HCT116 (cell line): ENCODE measurements at regions not wholly inside any gene's neighbourhood (a gene's known extent, or its start where the extent isn't known, plus 50 kb on each side); places are given as distances from the start of the nearest gene placed in this dataset.

Experiments
- ATAC-seq: fragments of 200-7000 bp; cut with Tn5 transposase; 2 replicates; pipeline ENCODE4 v1.9.1; 2020; ENCODE audit warnings: mild to moderate bottlenecking, moderate library complexity
- BruUV-seq: library from RNA; stranded (reverse); fragments of 400-500 nt; replicated peaks from 2 replicates; lab custom pipeline; 2021; lab: Mats Ljungman, UMichigan
- CTCF ChIA-PET: fragments of 300-600 bp; sonication (Branson Sonifier 250); formaldehyde crosslinking; loops from one replicate; lab custom pipeline; 2021; ENCODE audit warnings: antibody characterized with exemption; lab: Charles Lee
- POLR2A ChIA-PET: fragments of 300-600, 350-600 bp; sonication (Branson Sonifier 250); formaldehyde crosslinking; loops from one replicate; lab custom pipeline; 2021; ENCODE audit warnings: antibody characterized with exemption; lab: Charles Lee
- RAD21 ChIA-PET, 2 experiments: fragments of 300-600 bp; sonication (Branson Sonifier 250); formaldehyde crosslinking; loops; one replicate each; lab custom pipeline; 2023; ENCODE audit warnings: low total read pairs in 2 of 2; ENCODE audit not compliant: uncharacterized antibody in 2 of 2, unreplicated experiment in 2 of 2, low non-redundant PET in 1 of 2; lab: Charles Lee
- DNase-seq: peaks from one replicate; pipeline ENCODE4 v3.0.0-alpha.2; 2010; ENCODE audit warnings: low read depth, low spot score
- H2AFZ ChIP-seq: fragments of 200-600 bp; shearing (Covaris generic), sonication (generic); 2 replicates; pipeline ENCODE4 v1.6.1; 2017; ENCODE audit warnings: low read depth, mixed run types, mixed read lengths, antibody characterized with exemption, low read length; ENCODE audit not compliant: poor library complexity, severe bottlenecking
- H3K27ac ChIP-seq: 2 replicates; pipeline ENCODE4 v1.5.1; 2012; ENCODE audit warnings: low read depth, low read length
- H3K27me3 ChIP-seq: fragments of 200-600 bp; sonication (generic); 2 replicates; pipeline ENCODE4 v1.6.1; 2016; ENCODE audit warnings: mixed run types, low read length, mixed read lengths; ENCODE audit not compliant: insufficient read depth
- H3K36me3 ChIP-seq, 2 experiments: fragments of 200-500 bp in 1 of 2; fragments of 200-600 bp in 1 of 2; sonication (Bioruptor generic) in 1 of 2; sonication (generic) in 1 of 2; 2 replicates each; pipeline versions ENCODE4 v1.5.1 to v1.6.1; 2014 to 2016; ENCODE audit warnings: low read length in 2 of 2, inconsistent platforms in 1 of 2, mixed read lengths in 1 of 2, mixed run types in 1 of 2; ENCODE audit not compliant: insufficient read depth in 2 of 2, control insufficient read depth in 1 of 2
- H3K4me1 ChIP-seq, 2 experiments: fragments of 200-600 bp in 1 of 2; sonication (generic) in 1 of 2; 2 replicates each; pipeline versions ENCODE4 v1.5.1 to v1.6.1; 2012 to 2017; ENCODE audit warnings: low read length in 2 of 2, inconsistent platforms in 1 of 2, mild to moderate bottlenecking in 1 of 2, mixed read lengths in 1 of 2, mixed run types in 1 of 2, moderate library complexity in 1 of 2; ENCODE audit not compliant: insufficient read depth in 2 of 2, control insufficient read depth in 1 of 2
- H3K4me2 ChIP-seq: fragments of 200-600 bp; sonication (generic); 2 replicates; pipeline ENCODE4 v1.6.1; 2017; ENCODE audit warnings: mixed run types, low read length, mixed read lengths
- H3K4me3 ChIP-seq, 2 experiments: fragments of 200-600 bp in 1 of 2; sonication (generic) in 1 of 2; replicated peaks in 1 of 2; 2 replicates each; pipeline ENCODE4 v1.5.1; 2011 to 2016; ENCODE audit warnings: low read length in 2 of 2, control low read depth in 1 of 2, low read depth in 1 of 2, mild to moderate bottlenecking in 1 of 2, mixed read lengths in 1 of 2, mixed run types in 1 of 2
- H3K79me2 ChIP-seq: fragments of 200-600 bp; sonication (generic); 2 replicates; pipeline ENCODE4 v1.6.1; 2017; ENCODE audit warnings: mild to moderate bottlenecking, mixed run types, low read length, moderate library complexity, mixed read lengths; ENCODE audit not compliant: insufficient read depth
- H3K9ac ChIP-seq: fragments of 200-600 bp; sonication (generic); 2 replicates; pipeline ENCODE4 v1.6.1; 2016; ENCODE audit warnings: low read length, mixed read lengths
- H3K9me2 ChIP-seq: fragments of 200-600 bp; sonication (generic), shearing (Covaris generic); 2 replicates; pipeline ENCODE4 v1.6.1; 2017; ENCODE audit warnings: mixed run types, mild to moderate bottlenecking, moderate library complexity; ENCODE audit not compliant: insufficient read depth
- H3K9me3 ChIP-seq, 2 experiments: fragments of 200-500 bp in 1 of 2; fragments of 200-600 bp in 1 of 2; sonication (Bioruptor generic) in 1 of 2; sonication (generic) in 1 of 2; 2 replicates each; pipeline ENCODE4 v1.6.1; 2014 to 2017; ENCODE audit warnings: low read length in 2 of 2, mixed read lengths in 2 of 2, inconsistent platforms in 1 of 2, low read depth in 1 of 2, mild to moderate bottlenecking in 1 of 2, mixed run types in 1 of 2, moderate library complexity in 1 of 2; ENCODE audit not compliant: control insufficient read depth in 1 of 2, insufficient read depth in 1 of 2
- H4K20me1 ChIP-seq: fragments of 200-600 bp; sonication (generic), shearing (Covaris generic); 2 replicates; pipeline ENCODE4 v1.6.1; 2017; ENCODE audit warnings: mixed run types, mild to moderate bottlenecking, moderate library complexity; ENCODE audit not compliant: insufficient read depth
- CBX3 ChIP-seq: IDR thresholded peaks from 2 replicates; pipeline ENCODE4 v1.6.1; 2012; ENCODE audit warnings: low read depth
- CEBPB ChIP-seq: IDR thresholded peaks from 2 replicates; pipeline ENCODE4 v1.6.1; 2012; ENCODE audit warnings: low read depth
- CTCF ChIP-seq, 3 experiments: fragments of 200-600 bp in 1 of 3; sonication (generic) in 1 of 3; IDR thresholded peaks in 2 of 3; conservative IDR thresholded peaks in 1 of 3; 2 replicates each; pipeline ENCODE4 v1.5.1; 2012 to 2017; ENCODE audit warnings: low read depth in 2 of 3, low read length in 2 of 3, antibody characterized with exemption in 1 of 3, borderline replicate concordance in 1 of 3, control low read depth in 1 of 3, mild to moderate bottlenecking in 1 of 3, mixed read lengths in 1 of 3, mixed run types in 1 of 3, moderate library complexity in 1 of 3; ENCODE audit not compliant: insufficient read depth in 1 of 3
- EGR1 ChIP-seq: IDR thresholded peaks from 2 replicates; pipeline ENCODE4 v1.6.1; 2012; ENCODE audit warnings: low read depth
- ELF1 ChIP-seq: IDR thresholded peaks from 2 replicates; pipeline ENCODE4 v1.6.1; 2012; ENCODE audit warnings: low read depth, borderline replicate concordance
- EZH2 ChIP-seq: fragments of 200-600 bp; sonication (generic); IDR thresholded peaks from 2 replicates; pipeline ENCODE4 v1.6.1; 2017; ENCODE audit warnings: antibody characterized with exemption, mixed run types
- FOSL1 ChIP-seq: IDR thresholded peaks from 2 replicates; pipeline ENCODE4 v1.6.1; 2012; ENCODE audit warnings: low read depth
- JUND ChIP-seq: IDR thresholded peaks from 2 replicates; pipeline ENCODE4 v1.6.1; 2012
- MAX ChIP-seq: IDR thresholded peaks from 2 replicates; pipeline ENCODE4 v1.6.1; 2012
- POLR2A ChIP-seq: IDR thresholded peaks from 2 replicates; pipeline ENCODE4 v1.7.0; 2011; ENCODE audit warnings: borderline replicate concordance; ENCODE audit not compliant: insufficient read depth, insufficient read length; ENCODE audit errors: extremely low read depth
- RAD21 ChIP-seq: IDR thresholded peaks from 2 replicates; pipeline ENCODE4 v1.6.1; 2012; ENCODE audit warnings: low read depth, mild to moderate bottlenecking
- REST ChIP-seq: IDR thresholded peaks from 2 replicates; pipeline ENCODE4 v1.6.1; 2012; ENCODE audit warnings: low read depth
- SIN3A ChIP-seq: IDR thresholded peaks from 2 replicates; pipeline ENCODE4 v1.6.1; 2012; ENCODE audit warnings: low read depth
- SP1 ChIP-seq: IDR thresholded peaks from 2 replicates; pipeline ENCODE4 v1.6.1; 2012; ENCODE audit warnings: low read depth
- SRF ChIP-seq: IDR thresholded peaks from 2 replicates; pipeline ENCODE4 v1.6.1; 2012; ENCODE audit warnings: low read depth
- TCF7L2 ChIP-seq: IDR thresholded peaks from 2 replicates; pipeline ENCODE4 v1.7.0; 2011; ENCODE audit warnings: borderline replicate concordance, inconsistent platforms; ENCODE audit not compliant: insufficient read depth, insufficient read length; ENCODE audit errors: extremely low read depth
- YY1 ChIP-seq: IDR thresholded peaks from 2 replicates; pipeline ENCODE4 v1.6.1; 2011; ENCODE audit warnings: low read length, low read depth, moderate library complexity, mild to moderate bottlenecking; ENCODE audit not compliant: insufficient replicate concordance; ENCODE audit errors: extremely low read depth
- ZBTB33 ChIP-seq: IDR thresholded peaks from 2 replicates; pipeline ENCODE4 v1.6.1; 2011; ENCODE audit warnings: mild to moderate bottlenecking, low read length, moderate library complexity; ENCODE audit not compliant: insufficient replicate concordance; ENCODE audit errors: extremely low read depth
- ZFX ChIP-seq: fragments of 450-650 bp; IDR thresholded peaks from 2 replicates; pipeline ENCODE4 v1.6.1; 2017
- ZNF274 ChIP-seq: fragments of 200-500 bp; sonication (Bioruptor generic); IDR thresholded peaks from 2 replicates; pipeline ENCODE4 v1.6.1; 2014; ENCODE audit warnings: mild to moderate bottlenecking, low read depth, low read length, inconsistent platforms
- intact Hi-C: fragments of 100-400 bp; cut with micrococcal nuclease; formaldehyde crosslinking; loops from 2 replicates; pipeline ENCODE4 v1.10.0; 2022

GRCh38 chr1:95406279-95406678, 172.3 kb downstream of the RWDD3 start:
- Histone ChIP-seq H3K27ac (no peak overlapping the region), H3K27me3 (no peaks in the 10 kb centered on the region; the same call in 1 of the 2 replicates), H4K20me1 (no peaks in the 10 kb centered on the region), H3K9me3 (no peaks in the 10 kb centered on the region), H3K4me1 (no peaks in the 10 kb centered on the region), H3K4me2 (no peak overlapping the region), H3K36me3 (no peaks in the 10 kb centered on the region), H3K4me3 (no peak overlapping the region), H2AFZ (no peak overlapping the region), H3K79me2 (no peaks in the 10 kb centered on the region), H3K9ac (no peak overlapping the region), H3K9me2 (no peaks in the 10 kb centered on the region)
- CTCF ChIA-PET = no interaction called here
- TF ChIP-seq ZFX (no peak), CBX3 (no peak), ELF1 (no peak), FOSL1 (no peak), MAX (no peak), EZH2 (no peak), REST (no peak), CEBPB (no peak), POLR2A (no peak), ZBTB33 (no peak), SRF (no peak), SP1 (no peak), YY1 (no peak), SIN3A (no peak), CTCF (IDR thresholded peaks at IDR 0.05 in 2 of 3, conservative IDR thresholded peaks at IDR 0.05 in 1 of 3; ENCODE audit: borderline replicate concordance in 1 of 3, insufficient read depth in 1 of 3, low read depth in 2 of 3, low read length in 2 of 3) (no peak), ZNF274 (no peak), EGR1 (no peak), JUND (no peak), TCF7L2 (no peak), RAD21 (no peak)
- POLR2A ChIA-PET = no interaction called here
- BruUV-seq = no TSS peak
- RAD21 ChIA-PET = no interaction called here
- no peak for DNase-seq
- intact Hi-C loops = no loop called here
- ATAC-seq = no peak
